Umbilical cord (tissue), 1 donor: ENCODE measurements at regions not wholly inside any gene's neighbourhood (a gene's known extent, or its start where the extent isn't known, plus 50 kb on each side); places are given as distances from the start of the nearest gene placed in this dataset.
"Not testable (repeated sequence)": the region's sequence is repeated elsewhere in the genome, so short reads cannot be mapped to it uniquely, and the experiment has no call there.

Experiments used
- DNase-seq: peaks from one replicate; pipeline ENCODE4 v3.0.0-alpha.2; 2015; ENCODE audit warnings: low spot score

GRCh38 chr12:114616081-114616480 lies 67.9 kb downstream of the TBX3 start:
- no peak for DNase-seq

DNA sequence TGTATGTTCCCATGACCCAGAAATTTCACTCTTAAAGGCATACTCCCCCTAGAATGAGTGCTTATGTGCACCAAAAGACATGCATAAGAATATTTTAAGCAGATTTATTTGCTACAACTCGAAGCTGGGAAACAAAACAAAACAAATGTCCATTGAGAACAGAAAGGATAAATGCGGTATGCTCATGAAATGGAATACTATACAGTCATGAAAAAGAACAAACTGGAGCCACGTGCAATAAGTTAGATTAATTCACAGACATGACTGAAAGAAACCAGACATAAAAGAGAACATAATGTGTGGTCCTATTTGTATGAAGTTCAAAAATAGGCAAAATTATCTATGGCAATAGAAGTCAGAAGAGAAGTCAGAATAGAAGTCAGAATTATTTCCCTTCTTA lies 69.9 kb downstream of the TBX3 start:
- DNase-seq = no peak

GRCh38 chr12:114612062-114612461 lies 71.9 kb downstream of the TBX3 start:
- no peak for DNase-seq

- DNase-seq = no peak
These were observed 72.6 kb downstream of the TBX3 start for GRCh38 chr12:114611145-114612018.

GRCh38 chr12:114608509-114608908 lies 75.5 kb downstream of the TBX3 start:
- no peak for DNase-seq

DNA sequence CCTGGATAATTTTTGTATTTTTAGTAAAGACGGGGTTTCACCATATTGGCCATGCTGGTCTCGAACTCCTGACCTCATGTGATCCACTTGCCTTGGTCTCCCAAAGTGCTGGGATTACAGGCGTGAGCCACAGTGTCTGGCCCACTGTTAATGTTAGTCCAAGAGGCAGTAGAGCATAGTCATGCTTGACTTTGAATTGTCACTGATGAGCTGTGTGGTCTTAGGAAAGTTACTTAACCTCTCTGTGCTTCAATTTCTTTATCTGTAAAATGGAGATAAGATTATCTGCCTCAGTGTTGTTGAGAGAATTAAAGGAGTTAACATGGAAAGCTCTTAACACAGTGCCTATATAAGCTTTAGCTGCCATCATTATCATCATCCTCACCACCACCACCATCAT lies 78.1 kb downstream of the TBX3 start:
- DNase-seq = no peak

DNA sequence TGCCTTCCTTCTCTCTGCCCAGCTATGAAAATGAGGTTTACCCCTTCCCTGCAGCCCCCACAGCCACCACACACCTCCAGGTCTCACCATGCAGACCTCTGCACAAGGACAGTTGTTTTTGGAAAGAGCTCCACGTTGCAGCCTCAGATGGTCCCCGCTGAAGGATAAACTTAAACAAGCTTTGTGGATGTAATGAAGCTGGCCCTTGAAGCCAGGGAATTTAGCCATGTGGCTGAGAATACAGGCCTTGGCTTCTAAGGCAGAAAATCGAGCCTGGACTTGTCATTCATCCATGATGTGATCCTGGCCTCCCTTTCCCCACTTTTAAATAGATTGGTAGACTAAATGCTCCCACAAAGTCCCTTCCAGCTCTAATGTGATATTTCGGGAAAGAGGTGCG lies 79.4 kb downstream of the TBX3 start:
- no peak for DNase-seq

DNA sequence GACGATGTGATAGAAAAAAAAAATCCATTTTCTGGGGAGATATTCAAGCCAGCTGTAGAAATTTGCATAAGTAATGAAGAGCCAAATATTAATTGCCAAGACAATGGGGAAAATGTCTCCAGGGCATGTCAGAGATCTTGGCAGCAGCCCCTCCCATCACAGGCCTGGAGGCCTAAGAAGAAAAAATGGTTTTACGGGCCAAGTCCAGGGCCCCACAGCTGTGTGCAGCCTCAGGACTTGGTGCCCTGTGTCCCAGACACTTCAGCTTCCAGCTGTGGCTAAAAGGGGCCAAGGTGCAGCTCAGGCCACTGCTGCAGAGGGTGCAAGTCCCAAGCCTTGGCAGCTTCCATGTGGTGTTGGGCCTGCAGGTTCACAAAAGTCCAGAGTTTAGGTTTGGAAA lies 83.4 kb downstream of the TBX3 start:
- DNase-seq = not testable (repeated sequence)

DNA sequence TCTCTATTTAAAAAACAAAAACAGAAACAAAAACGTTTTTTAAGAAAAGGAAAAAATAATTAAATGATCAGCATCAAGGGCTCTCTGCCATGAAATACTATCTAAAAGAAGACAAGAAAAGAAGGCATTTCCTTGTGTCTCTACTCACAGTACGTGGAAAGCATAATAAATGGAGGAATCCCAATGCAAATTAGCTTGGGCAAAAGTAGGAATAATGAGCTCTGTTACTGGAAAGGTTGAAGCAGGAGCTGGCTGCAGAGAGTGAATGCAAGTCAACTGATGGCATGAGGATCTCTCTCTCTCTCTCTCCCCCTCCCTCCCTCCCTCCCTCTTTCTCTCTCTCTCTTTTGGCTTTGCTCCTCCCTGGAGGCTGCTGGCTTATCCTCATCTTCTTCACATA lies 85.9 kb downstream of the TBX3 start:
- DNase-seq = no peak

DNA sequence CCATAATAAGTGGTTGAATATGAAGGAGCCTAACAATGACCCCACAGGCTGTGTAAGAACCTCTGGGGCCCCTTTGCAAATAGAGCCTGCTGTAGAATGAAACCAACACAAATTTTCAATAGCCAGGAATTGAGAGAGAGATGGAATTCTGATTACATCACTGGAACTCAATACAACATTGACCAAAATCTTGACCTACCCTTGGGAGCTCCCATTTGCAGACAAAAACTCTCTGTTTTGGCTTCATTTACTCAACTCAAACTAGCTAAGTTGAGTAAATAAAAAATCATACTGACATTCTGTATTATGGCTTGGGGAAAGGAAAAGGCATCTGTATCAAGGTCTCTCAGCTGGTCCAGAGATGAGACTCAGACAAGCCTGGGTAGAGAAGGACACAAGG lies 91.0 kb downstream of the TBX3 start:
- no peak for DNase-seq

DNA sequence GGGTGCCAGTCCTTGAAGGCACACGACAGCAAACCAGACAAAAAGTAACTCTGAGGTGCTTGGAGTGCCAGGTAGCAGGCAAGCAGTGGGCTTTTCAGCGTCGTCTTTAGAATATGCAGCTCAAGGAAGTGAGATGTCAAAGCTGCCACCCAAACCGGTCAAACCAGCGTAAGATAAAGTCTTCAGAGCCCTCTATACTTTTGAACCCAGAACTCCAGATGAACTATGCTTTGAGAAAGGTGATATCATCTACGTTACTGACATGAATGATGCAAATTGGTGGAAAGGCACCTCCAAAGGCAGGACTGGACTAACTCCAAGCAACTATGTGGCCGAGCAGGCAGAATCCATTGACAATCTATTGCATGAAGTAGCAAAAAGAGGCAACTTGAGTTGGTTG lies 95.9 kb downstream of the TBX3 start:
- peak; percentile 44 for DNase-seq

DNA sequence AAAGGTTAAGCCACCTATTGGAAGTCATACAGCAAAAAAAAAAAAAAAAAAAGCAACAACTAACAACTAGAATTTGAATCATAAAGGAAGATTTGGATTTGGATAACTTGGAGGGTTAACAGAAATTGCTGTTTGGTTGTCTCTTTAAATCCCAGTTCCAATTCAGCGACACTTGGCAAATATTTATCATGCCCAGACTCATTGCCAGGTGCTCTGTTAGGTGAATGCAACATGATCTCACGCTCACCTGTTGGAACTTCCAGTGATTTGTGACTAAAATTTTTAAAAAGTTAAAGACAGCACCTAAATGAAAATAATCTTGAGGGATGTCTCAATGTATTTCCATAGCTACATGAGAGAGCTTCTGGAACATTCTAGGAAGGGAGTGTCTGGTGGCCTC lies 103.7 kb downstream of the TBX3 start:
- no peak for DNase-seq

DNA sequence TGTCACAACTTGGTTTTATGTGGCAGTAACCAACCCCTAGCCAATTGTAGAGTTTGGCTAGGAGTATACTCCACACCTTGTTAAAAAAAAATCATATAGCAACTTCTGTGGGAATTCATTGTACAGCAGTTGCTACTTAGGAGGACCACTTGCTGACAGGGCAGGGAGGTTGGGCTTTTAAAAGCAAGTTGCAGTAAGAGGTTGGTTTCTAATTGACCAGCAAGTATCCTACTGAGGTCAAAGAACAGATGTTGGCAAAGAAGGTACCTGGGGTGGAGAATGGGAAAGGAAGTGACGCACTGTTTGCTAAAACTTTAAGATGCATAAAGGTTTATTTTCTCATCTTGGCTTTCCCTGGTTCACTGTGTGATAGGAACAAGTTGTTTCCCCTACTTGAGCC lies 104.6 kb downstream of the TBX3 start:
- DNase-seq = no peak

GRCh38 chr12:114562654-114563053 lies 121.3 kb downstream of the TBX3 start:
- no peak for DNase-seq

GRCh38 chr12:114555451-114555850 lies 128.5 kb downstream of the TBX3 start:
- DNase-seq = no peak

DNA sequence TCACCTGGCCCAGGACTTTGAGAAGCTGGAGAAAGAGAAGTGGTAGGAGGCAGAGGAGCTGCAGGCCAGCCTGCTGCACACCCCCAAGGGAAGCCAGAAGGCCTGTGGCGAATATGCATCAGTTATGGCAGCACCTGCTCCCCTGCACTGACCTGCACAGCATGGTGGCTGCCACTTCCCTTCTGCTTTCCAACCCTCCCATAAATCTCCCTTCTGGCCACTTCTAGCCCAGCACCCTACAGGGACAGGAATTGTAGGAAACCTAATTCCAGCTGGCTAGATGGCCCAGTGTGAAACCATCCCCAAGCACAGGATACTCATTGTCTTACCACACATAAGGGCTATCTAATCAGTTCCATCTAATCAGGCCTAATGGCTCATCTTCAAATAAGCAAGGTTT lies 136.3 kb downstream of the TBX3 start:
- DNase-seq = no peak

- no peak for DNase-seq
These were observed 124.5 kb upstream of the TBX5 start for GRCh38 chr12:114530417-114530816.

DNA sequence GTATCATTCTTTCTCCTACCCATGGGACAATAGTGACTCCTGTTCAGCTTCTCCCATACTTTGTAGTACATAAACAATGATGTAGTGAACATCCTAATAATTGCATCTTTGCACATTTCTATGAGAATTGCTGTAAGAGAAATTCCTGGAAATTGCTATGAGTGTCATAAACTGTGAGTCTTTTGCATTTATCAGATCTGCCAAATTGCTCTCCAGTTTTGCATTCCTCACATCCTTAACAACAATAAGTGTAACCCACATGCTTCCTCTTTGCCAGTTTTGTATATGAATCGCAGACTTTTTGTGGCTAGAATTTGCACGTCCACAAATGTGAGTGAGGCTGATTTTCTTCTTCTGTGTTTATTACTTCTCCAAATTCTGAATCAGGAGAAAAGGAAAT lies 124.0 kb upstream of the TBX5 start:
- DNase-seq = no peak

DNA sequence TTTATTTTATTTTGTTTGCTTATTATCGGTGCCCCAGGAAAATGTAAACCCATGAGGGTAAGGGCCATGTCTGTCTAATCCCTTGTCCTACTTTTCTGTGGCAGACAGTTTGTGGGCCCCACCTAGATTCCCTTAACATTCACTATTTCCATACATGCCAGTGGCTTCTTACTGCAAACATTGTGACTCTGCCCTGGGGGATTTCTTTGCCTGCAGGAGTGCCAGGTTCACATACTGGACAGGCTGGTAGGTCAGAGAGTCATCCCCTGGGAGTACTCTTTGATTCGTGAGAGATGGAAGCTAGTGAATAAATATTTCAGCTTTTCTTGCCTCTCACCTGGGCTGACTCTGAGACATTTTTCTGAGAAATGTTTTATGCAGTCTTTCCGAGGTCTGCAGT lies 122.8 kb upstream of the TBX5 start:
- DNase-seq = no peak

- not testable (repeated sequence) for DNase-seq
These were observed 115.2 kb upstream of the TBX5 start for GRCh38 chr12:114521160-114521559.

- no peak for DNase-seq
These were observed 106.4 kb upstream of the TBX5 start for GRCh38 chr12:114512351-114512750.

GRCh38 chr12:114508529-114509129 lies 102.7 kb upstream of the TBX5 start:
- peak; percentile 77 for DNase-seq

GRCh38 chr12:114506651-114507050 lies 100.7 kb upstream of the TBX5 start:
- DNase-seq = no peak
